HG02759 (cell line): ENCODE measurements at regions not wholly inside any gene's neighbourhood (a gene's known extent, or its start where the extent isn't known, plus 50 kb on each side); places are given as distances from the start of the nearest gene placed in this dataset.
A peak's percentile ranks its signal among the peaks of the same experiment; 100 is the strongest.
"Not testable (repeated sequence)": the region's sequence is repeated elsewhere in the genome, so short reads cannot be mapped to it uniquely, and the experiment has no call there.

Source experiments
- ATAC-seq: cut with Tn5 transposase; IDR thresholded peaks from one replicate; pipeline ENCODE4 v1.9.1; 2021; ENCODE audit warnings: mild to moderate bottlenecking, moderate library complexity; ENCODE audit not compliant: unreplicated experiment

- ATAC-seq: no peak
Observed at GRCh38 chr2:76073992-76074604, 363.4 kb upstream of the GCFC2 start.

GRCh38 chr2:76050196-76050595, 339.5 kb upstream of the GCFC2 start:
- ATAC-seq: no peak

GRCh38 chr2:76044701-76045100, 334.0 kb upstream of the GCFC2 start:
- ATAC-seq: no peak

- ATAC-seq: no peak
Observed at GRCh38 chr2:76039505-76039904, 328.8 kb upstream of the GCFC2 start.

GRCh38 chr2:76027761-76028160, 317.0 kb upstream of the GCFC2 start:
- ATAC-seq: no peak

- ATAC-seq: no peak
Observed at GRCh38 chr2:76019128-76019527, 308.4 kb upstream of the GCFC2 start.

- ATAC-seq: no peak
Observed at GRCh38 chr2:76009484-76009883, 298.8 kb upstream of the GCFC2 start.

GRCh38 chr2:76008001-76008702, 297.4 kb upstream of the GCFC2 start:
- peak; percentile 72 for ATAC-seq

GRCh38 chr2:76000425-76000824, 289.7 kb upstream of the GCFC2 start:
- no peak for ATAC-seq

- ATAC-seq: no peak
Observed at GRCh38 chr2:75998451-75998850, 287.7 kb upstream of the GCFC2 start.

- ATAC-seq: no peak
Observed at GRCh38 chr2:75994759-75995158, 284.0 kb upstream of the GCFC2 start.

GRCh38 chr2:75988622-75989021, 277.9 kb upstream of the GCFC2 start:
- not testable (repeated sequence) for ATAC-seq

GRCh38 chr2:75986617-75987016, 275.9 kb upstream of the GCFC2 start:
- ATAC-seq: no peak

- no peak for ATAC-seq
Observed at GRCh38 chr2:75982719-75983118, 272.0 kb upstream of the GCFC2 start.

GRCh38 chr2:75964646-75965045, 253.9 kb upstream of the GCFC2 start:
- ATAC-seq: no peak

GRCh38 chr2:75960472-75961009, 249.8 kb upstream of the GCFC2 start:
- ATAC-seq: no peak

- ATAC-seq: no peak
Observed at GRCh38 chr2:75959724-75960471, 249.2 kb upstream of the GCFC2 start.

GRCh38 chr2:75954761-75955160, 244.0 kb upstream of the GCFC2 start:
- ATAC-seq: no peak

- ATAC-seq: no peak
Observed at GRCh38 chr2:75952173-75952572, 241.5 kb upstream of the GCFC2 start.

GRCh38 chr2:75949385-75950030, 238.8 kb upstream of the GCFC2 start:
- ATAC-seq: no peak

GRCh38 chr2:75936311-75936710, 225.6 kb upstream of the GCFC2 start:
- ATAC-seq: no peak
